GM21576 (cell line): ENCODE measurements at regions not wholly inside any gene's neighbourhood (a gene's known extent, or its start where the extent isn't known, plus 50 kb on each side); places are given as distances from the start of the nearest gene placed in this dataset.

Experiments
- ATAC-seq: cut with Tn5 transposase; IDR thresholded peaks from one replicate; pipeline ENCODE4 v1.9.1; 2021; ENCODE audit warnings: mild to moderate bottlenecking, moderate library complexity; ENCODE audit not compliant: unreplicated experiment

DNA sequence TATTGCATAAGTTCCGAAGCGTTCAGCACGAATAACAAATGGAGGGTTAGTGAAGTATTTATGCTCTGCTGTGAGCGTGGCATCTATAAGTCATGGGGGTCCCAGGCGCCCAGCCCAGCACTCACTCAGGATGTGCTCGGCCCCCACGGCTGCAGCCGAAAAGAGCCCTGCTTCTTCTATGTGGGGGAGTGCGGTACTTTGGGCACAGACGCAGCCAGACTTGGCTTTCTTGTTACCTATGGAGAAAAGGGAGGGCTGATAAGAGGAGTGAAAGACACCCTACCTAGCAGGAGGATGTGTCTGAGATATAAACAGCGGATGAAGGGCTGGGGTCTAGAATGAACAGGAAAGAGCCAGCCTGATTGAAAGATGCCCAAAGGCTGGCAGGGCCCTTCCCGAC, 51.4 kb downstream of the MRPL36 start:
- ATAC-seq, result no peak

DNA sequence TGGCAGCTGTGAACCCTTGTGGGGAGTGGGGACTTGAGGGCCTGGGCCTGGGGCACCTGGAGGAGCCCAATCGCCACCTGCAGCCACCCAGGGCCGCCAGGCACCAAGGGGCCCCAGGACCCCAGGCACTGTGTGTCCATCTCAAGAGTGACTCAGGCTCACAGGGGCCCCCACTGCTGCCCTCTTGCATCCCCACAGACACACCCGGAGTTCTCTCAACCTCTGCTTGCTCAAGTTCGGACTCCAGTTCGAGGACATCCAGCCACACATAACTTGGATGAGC, 51.9 kb downstream of the MRPL36 start:
- no peak for ATAC-seq

DNA sequence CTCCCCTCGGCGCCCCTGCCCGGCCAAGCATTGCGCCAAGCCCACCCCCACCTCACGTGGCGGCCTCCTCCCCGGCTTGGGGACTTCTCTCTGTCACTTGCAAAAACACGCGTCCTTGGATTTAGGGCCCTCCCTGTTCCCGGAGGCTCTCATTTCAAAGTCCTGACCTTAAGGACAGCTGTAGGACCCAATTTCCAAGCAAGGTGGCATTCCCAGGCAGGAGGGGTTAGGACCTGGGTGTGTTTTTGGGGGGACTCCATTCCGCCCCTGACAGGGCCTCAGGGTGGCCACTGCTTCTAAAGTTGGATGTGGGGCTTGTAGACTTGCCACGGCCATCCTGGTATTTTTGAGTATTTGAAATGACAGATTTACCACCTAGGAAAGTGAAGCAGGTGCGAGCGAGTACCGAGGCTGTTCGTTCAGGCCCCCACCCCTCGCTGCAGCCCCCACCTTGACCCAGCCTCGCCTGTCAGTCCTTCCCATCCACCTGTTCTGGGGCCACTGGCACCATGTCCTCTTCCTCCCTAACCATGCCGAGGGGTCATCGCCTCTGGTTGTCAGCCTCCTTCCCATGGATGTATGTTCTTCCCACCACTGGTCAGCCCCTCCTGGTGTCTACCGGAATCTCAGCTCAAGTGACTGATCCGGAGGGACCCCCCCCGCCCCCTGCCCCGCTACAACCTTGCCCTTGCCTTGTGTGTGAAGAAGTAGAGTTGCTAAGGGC, 52.4 kb downstream of the MRPL36 start:
- ATAC-seq, result no peak

DNA sequence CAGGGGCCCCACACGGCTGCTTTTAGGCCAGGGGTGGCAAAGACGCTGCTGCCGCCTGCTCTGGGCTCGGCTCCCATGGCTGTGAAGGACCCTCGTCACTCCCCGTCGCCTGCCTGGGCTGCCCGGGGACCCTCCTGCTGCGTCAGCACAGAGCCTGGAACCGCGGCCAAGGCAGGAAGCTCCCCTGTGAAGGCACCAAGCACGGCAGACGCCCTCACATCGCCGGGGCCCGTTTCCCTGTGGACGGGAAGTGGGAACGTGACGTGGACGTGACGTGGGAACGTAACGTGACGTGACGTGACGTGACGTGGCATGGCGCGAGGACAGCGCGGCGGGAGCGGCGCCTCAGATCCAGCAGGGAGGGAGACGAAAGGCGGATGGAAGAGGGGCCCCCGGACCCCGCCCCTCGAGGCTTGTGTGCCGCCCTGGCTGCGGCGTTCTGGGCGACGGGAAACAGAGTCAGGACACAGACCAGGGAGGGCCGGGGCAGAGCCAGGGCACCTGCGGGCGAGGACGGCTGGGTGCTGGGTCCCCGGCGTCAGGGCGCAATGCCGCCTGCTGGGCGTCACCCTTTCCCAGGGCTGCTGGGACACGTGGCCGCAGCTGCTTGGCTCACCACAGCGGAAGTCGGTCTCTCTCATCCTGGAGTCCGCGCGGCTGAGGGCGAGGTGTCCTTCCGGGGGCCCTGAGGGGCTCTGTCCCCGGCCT, 53.1 kb downstream of the MRPL36 start:
- no peak for ATAC-seq

DNA sequence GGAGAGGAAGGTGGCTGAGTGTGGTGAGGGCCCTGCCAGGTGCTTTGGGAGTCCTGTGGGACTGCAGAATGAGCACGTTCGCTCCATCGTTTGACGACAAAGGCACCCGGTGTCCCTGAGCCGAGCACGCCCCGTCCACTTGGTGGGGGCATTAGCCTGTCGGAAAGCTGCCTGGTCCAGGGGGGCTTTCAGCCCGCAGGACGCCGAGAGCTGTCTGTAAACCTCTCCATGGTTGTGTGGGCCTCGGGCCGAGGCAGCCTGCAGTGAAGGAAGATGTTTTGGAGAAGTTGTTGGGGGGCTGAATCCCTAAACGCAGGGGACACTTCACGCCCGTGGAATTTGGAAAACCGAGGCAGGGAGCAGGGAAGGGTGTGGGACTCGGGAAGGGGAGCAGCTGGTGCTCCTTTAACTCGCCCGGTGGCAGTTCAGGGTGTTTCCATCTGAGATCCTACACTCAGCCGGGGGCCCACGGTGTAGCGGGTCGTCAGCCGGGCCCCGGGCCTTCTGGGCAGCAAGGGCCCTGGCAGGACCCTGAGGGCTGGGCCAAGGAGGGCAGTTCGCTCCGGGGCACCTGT, 53.8 kb downstream of the MRPL36 start:
- ATAC-seq, result no peak

DNA sequence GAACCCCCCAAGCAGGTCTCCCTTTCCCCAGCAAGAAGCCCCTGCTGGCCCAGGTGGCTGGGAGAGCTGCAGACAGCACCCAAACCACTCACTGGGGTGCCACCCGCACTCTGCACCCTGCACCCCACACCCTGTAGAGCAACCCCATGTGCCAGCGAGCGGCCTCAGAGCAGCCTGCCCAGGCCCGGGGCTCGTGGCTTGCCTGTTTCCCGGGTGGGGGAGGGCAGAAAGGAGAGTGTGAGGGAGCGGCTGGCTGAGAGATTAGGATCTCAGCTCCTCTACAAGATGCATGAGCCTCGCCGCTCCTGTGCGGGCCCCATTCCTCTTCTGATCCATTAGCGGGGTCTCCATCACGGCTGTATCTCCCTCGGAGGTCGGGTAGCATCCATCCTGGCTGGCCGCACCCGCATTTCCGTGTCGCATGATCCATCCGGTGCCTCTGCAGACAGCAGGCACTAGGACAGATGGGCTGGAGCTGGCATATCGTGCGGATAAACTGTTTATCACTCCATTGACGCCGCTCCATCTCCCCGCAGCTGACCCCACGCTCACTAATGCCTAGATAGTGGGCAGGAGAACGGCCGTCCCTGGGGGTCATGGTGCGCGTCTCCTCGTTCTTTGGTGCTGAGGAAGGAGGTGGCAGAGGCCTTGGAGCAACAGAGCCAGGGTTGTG, 54.4 kb downstream of the MRPL36 start:
- ATAC-seq, result no peak

DNA sequence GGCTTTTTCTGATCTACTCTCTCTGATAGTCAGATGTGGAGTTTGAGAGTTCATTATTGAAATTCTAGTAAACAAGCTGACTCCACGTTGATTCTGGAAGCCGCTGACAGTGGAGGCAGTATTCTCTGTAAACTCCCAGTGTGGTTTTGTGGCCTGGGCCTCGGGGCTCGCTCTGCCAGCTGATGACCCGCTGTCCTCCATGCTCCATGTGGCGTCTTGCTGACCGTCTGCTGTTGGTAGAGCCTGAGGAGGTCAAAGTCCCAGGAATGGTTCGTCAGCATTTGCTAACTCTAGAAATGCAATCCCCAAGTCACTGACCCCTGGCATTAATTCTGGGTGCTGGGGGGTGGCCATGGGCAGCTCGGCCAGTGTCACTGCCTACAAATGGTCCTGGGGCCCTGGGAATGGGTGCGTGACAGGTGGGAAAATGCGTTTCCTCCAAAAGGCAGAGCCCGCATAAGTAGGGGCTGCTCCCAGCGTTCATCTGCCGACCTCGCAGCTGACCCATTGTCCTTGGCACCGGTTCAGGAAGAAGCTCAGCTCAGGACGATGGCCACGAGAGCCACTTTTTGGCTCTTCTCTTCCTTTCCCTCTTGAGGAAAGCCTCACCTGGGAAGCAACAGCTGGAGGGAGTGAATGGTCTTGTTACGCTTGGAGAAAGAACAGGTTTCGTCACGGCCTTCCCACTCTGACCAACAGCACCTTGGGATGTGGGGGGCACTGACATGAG, 55.1 kb downstream of the MRPL36 start:
- ATAC-seq, result no peak

DNA sequence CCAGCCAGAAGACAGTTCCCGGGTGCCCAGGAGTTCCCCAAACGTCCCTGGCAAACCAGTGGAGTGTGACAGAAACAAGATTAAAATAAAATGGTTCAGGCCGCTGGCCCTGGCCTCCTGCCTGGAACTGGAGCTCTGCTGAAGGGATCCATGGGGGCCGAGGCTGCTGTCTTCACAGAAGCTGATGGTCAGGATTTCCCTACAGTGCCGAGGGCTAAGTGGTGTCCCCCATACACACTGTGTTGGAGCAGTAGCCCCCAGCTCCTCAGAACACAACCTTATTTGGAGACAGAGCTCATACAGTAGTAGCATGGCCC, 55.9 kb downstream of the MRPL36 start:
- no peak for ATAC-seq

DNA sequence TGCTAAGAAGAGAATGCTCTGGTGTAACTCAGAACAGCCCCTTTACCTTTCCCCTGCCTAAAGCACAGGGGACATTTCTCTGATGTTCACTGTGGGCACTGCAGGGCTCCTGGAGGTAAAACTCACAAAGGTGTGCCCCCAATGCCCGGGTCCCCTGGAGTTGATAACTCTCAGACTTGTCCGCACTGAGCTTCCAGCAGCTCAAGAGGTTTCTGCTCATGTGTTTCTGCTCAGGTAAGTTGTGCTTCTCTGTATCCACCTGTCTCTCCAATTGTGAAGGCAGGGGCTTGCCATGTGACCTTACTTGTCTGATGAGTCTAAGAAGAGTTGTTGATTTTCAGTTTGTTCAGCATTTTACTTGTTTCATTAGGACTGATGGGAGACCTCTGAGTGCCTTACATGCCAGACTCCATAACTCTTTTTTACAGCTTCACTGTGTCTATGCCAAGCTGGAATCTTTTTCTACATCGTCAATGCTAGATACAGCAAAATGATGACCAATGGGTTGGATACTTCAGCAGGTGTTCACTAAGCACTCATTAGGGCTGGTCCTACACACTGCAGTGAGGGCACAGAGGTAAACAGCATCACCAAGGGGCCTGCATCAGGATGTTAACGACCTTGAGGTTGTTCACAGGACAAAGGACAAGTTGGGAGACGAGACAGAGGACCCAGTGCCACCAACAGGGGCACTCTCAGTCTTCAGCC, 56.4 kb downstream of the MRPL36 start:
- ATAC-seq, result no peak

DNA sequence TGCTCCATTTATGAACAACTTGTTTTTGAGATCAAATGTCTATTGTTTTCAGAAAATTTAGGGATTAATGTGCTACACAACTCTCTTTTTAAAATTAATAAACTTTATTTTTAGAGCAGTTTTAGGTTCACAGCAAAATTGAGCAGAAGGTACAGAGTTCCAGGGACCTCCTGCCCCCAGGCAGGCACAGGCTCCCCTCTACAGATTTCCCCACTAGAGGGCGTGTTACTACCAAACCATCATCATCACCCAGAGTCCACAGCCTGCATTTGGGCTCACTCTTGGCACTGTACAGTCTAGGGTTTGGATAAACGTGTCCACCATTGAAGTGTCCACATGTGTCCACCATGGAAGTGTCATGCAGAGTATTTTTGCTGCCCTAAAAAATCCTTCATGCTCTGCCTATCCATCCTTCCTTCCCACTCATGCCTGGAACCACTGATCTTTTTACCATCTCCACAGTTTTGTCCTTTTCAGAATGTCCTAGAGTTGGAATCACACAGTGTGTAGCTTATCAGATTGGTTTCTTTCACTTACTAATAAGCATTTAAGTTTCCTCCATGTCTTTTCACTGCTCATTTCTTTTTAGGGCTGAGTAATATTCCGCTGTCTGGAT, 61.7 kb downstream of the MRPL36 start:
- no peak for ATAC-seq

DNA sequence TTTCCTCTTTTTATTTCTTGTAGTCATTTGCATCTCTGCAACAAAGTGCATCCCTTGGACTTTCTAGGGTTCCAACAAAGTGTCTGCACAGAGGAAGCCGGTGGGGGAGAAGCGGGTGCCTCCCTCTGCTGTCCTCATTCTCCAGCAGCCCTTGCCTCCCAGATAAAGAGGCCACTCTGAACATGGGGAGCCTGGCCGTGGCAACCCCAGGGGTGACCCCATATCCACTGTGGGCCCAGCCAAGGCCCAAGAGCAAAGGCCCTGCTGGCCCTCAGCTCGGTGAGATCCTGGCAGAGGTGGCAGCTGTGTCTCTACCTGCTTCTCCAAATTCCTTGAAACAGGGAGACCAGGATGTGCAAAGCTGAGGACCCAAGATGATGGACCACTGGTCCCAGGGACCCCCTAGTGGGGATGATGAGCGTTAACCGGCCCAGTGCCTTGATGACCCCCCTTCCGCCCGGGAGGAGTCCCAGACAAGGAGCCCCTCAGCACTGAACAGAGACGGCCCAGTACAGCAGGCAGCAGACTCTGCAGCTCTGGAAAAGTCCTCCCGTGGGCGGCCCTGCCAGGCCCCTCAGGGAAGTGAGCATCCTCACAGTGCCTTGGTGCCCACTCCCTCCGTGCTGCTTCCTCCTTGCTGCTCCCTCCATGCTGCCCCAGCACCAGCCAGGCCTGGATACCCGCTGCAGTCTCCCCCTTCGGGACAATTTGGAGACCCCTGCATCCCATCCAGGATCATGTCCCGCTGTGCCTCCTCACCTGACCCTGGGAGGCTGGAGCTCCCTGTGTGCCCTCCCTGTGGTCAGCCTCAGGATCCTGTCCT, 62.5 kb downstream of the MRPL36 start:
- no peak for ATAC-seq

DNA sequence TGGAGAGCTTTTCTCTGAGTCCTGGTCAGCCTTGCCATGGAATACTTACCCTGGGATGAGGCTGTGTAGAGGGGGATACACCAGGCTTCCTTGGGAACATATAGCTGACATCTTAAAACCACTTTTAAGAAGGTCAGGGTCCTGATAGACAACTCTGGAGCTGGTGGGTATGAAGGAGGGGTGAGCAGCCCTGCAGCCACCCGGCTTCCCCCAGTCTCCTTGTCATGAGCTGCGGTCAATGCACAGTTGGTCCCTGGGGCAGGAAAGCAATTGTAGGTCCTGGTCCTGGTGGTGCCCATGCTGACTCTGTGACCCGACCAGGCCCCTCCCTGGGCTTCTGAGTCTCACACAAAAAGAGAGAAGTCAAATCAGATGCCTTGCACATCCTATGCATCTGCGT, 63.6 kb downstream of the MRPL36 start:
- ATAC-seq, result no peak

DNA sequence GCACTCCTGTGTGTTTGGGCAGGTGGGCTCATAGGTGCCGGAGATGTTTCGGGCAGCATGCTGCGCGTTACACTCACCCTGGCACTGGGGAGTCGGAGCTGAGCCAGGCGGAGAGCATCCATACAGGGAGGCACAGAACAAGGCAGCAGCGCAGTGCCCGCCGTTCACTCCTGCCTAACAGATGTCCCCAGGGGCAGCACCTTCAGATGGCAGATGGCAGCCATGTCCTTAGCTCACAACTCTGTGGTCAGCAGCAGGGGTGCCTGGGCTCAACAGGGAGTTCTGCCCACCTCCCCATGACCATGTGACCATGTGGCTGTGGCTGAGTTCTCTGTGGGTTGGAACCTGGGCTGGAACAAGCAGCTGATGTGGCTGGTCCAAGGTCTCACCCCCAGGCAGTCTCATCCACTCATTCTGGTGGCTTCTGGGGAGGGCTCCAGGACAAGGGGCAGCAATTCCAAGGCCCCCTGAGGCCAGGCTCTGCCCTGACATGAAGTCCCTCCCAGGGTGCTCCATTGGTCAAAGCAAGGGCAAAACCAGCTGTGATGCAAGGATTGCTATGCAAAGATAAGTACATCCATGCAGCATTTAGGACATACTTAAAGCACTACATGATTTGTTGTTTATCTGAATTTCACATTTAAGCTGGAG, 64.2 kb downstream of the MRPL36 start:
- ATAC-seq, result no peak

DNA sequence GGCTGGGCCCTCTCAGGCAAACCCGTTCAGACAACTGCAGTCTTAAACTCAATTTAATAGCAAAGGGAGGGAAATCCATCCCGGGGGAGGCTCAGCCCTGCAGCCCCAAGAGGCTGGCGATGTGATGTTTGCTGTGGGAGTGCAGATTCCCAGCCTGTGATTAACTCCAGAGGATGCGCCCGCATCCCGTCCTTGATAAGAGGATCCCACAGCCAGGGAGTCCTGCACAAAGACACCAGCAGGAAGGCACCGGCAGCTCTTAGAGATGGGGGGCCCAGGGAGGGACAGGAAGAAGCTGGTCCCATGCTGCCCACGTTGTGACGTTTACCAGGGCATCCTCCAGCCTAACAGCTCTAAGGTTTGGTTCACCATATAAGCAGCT, 64.7 kb downstream of the MRPL36 start:
- no peak for ATAC-seq

DNA sequence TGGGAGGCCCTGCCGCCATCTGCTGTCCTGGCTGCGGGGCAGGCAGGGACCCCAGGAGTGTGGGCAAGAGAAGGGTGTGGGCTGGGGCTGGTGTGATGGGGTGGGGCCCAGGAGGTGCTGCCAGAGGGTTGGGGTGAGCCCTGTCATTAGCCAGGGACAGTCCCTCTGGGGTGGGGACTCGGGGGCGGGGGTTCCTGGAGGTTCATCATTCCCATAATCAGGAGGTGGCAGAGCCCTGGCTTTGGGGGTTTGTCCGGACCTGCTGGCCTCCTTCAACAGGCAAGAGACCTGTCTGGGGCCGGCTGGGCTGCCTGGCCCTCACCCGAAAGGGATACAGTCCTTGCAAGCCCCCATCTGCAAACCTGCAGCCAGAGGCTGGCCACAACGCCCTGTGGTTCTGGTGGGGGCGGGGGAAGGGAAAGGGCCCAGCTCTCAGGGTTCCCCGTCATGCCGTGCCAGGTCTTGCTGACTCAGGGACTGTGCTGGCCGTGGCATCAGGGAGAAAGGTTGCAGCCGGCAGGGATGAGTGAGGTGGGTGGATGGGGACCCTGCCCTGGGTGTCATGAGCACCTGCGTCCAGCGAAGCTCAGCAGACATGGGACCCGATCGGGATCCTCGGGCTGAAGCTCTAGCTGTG, 65.2 kb downstream of the MRPL36 start:
- no peak for ATAC-seq

DNA sequence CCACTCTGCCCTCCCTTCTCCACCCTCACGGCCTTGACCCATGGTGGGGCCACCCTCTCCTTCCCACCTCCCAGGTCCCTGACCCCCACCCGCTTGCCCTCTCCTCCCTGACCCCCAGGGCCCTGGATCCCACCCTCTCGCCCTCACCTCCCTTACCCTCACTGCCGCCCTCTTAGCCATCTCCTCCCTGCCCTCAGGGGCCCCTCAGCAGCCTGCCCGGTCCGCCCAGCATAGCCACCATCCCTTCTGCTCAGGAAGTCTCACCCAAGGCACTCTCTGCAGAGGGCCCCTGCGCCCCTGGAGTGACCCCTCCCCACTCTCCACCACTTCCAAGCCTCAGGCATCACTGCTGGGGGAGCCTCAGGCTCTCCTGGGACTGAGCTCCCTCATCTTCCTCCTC, 66.3 kb downstream of the MRPL36 start:
- no peak for ATAC-seq

DNA sequence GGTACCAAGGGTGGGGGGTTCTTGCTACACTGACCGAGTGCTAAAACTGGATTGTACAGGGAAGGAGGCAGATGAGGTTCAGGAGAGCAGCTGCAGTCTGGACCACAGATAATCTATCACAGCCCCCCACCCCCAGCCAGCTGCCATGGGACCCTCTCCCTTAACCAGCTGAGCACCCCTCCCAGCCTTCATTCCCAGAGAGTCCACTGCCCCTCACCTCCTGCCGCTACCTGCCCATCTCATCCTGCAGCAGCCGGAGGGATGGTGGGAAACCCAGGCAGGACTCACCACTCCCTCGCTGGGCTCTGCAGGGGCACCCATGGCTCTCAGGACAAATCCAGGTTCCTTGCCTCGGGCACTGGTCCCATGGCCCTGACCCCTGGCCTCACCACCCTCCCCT, 66.7 kb downstream of the MRPL36 start:
- ATAC-seq, result no peak

DNA sequence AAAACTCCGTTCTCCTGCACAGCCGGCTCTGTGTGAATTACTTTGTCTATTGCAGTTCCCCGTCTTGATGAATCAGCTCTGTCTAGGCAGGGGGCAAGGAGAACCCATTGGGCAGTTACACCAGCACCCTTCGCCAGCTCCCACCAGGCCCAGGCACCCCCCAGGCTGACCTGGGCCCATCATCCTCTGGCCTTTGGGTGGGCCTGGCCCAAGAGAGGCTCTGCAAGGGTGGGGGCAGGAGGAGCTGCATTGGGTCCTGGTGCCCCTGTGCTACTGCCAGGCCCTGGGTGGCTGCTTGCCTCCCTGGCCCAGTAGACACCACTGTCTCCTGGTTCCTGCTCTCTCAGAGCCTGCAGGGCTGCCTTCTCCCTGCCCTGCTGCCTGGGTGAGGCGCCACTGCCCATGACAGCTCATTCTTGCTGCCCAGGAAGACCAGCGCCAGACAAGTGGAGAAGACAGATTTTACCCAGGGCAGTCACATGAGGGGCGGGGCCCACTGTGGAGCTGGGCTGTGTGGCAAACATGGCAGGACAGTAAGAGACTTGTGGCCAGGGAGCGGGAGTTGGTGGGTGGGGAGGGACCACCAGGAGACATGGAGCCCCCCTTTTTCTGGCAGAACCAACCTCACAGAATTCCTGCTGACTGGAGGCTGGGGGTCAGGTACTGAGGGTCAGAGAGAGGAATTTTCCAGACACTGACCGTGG, 67.2 kb downstream of the MRPL36 start:
- ATAC-seq, result no peak
